ENCODE measurements at regions not wholly inside any gene's neighbourhood (a gene's known extent, or its start where the extent isn't known, plus 50 kb on each side); places are given as distances from the start of the nearest gene placed in this dataset.

GRCh38 chr15:56523521-56523920 lies 58.6 kb upstream of the MNS1 start:
- DNase-seq, result no peak
- WGBS, 4 donors, result 42 to 58% (median 44%) methylated on average over 2 of the region's 2 CpGs
- no peak overlapping the region for H3K4me3 ChIP-seq
- no peaks in the 10 kb centered on the region for H3K27me3 ChIP-seq
- intact Hi-C loops (cut with DNase I), result no loop called here
- no peaks in the 10 kb centered on the region for H3K9me3 ChIP-seq (replicated peaks in 1 of 3)
- H3K27ac ChIP-seq, result no peak overlapping the region
- TF ChIP-seq CTCF (IDR thresholded peaks at IDR 0.05), result no peak
- TF ChIP-seq POLR2A (IDR thresholded peaks at IDR 0.05), result no peak
- H3K4me1 ChIP-seq (replicated peaks in 1 of 2), result no peaks in the 10 kb centered on the region
- no peaks in the 10 kb centered on the region for H3K36me3 ChIP-seq (replicated peaks in 1 of 2)

DNA sequence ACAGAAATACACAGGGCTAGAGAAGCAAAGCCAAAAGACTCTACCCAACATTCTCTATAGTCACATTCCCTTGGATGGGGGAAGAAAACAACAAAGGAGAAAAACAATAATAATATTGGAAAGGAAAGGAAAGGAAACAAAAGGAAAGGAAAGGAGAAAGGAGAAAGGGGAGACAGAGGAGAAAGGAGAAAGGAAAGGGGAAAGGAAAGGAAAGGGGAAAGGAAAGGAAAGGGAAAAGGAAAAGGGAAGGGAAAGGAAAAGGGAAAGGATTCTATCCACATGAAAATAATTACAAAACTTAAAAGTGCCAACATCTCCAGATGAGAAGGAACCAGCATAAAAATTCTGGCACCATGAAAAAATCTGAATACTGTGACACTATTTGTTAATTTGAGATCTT lies 54.1 kb upstream of the MNS1 start:
- Histone ChIP-seq H3K4me3 (no peak overlapping the region), H3K9me3 (replicated peaks in 1 of 3) (no peaks in the 10 kb centered on the region), H3K4me1 (replicated peaks in 1 of 2) (no peaks in the 10 kb centered on the region), H3K27me3 (no peaks in the 10 kb centered on the region), H3K27ac (no peak overlapping the region), H3K36me3 (replicated peaks in 1 of 2) (no peaks in the 10 kb centered on the region)
- TF ChIP-seq POLR2A (IDR thresholded peaks at IDR 0.05) (no peak), CTCF (IDR thresholded peaks at IDR 0.05) (no peak)
- DNase-seq, result no peak
- intact Hi-C loops (cut with DNase I), result no loop called here
